NCI-H128 (cell line): ENCODE measurements at regions not wholly inside any gene's neighbourhood (a gene's known extent, or its start where the extent isn't known, plus 50 kb on each side); places are given as distances from the start of the nearest gene placed in this dataset.

Experiments
- DNase-seq: peaks from one replicate; lab custom pipeline; 2025; ENCODE audit not compliant: unreplicated experiment; lab: John Stamatoyannopoulos, UW

- DNase-seq: no peak
Observed at GRCh38 chr2:239485622-239486021, 84.8 kb upstream of the HDAC4 start.

- DNase-seq: no peak
Observed at GRCh38 chr2:239484571-239485355, 83.9 kb upstream of the HDAC4 start.

GRCh38 chr2:239482778-239483712 lies 82.2 kb upstream of the HDAC4 start:
- DNase-seq: no peak

- no peak for DNase-seq
Observed at GRCh38 chr2:239479471-239479870, 78.7 kb upstream of the HDAC4 start.

GRCh38 chr2:239477591-239477990 lies 76.8 kb upstream of the HDAC4 start:
- DNase-seq: no peak

GRCh38 chr2:239476757-239477585 lies 76.2 kb upstream of the HDAC4 start:
- DNase-seq: no peak

GRCh38 chr2:239476029-239476756 lies 75.4 kb upstream of the HDAC4 start:
- no peak for DNase-seq

GRCh38 chr2:239475161-239476028 lies 74.6 kb upstream of the HDAC4 start:
- DNase-seq: no peak

- no peak for DNase-seq
Observed at GRCh38 chr2:239473211-239473805, 72.5 kb upstream of the HDAC4 start.

- DNase-seq: no peak
Observed at GRCh38 chr2:239472235-239472775, 71.5 kb upstream of the HDAC4 start.

GRCh38 chr2:239471011-239471792 lies 70.4 kb upstream of the HDAC4 start:
- no peak for DNase-seq

- no peak for DNase-seq
Observed at GRCh38 chr2:239470151-239470900, 69.5 kb upstream of the HDAC4 start.

GRCh38 chr2:239469106-239469960 lies 68.5 kb upstream of the HDAC4 start:
- no peak for DNase-seq

GRCh38 chr2:239468491-239469105 lies 67.8 kb upstream of the HDAC4 start:
- DNase-seq: no peak

GRCh38 chr2:239467956-239468490 lies 67.2 kb upstream of the HDAC4 start:
- DNase-seq: no peak
